Amygdala (tissue), 56 donors: ENCODE measurements at regions not wholly inside any gene's neighbourhood (a gene's known extent, or its start where the extent isn't known, plus 50 kb on each side); places are given as distances from the start of the nearest gene placed in this dataset.

Experiments
- DNase-seq, 56 donors: peaks; one replicate each; lab custom pipeline; 2025; lab: John Stamatoyannopoulos, UW

DNA sequence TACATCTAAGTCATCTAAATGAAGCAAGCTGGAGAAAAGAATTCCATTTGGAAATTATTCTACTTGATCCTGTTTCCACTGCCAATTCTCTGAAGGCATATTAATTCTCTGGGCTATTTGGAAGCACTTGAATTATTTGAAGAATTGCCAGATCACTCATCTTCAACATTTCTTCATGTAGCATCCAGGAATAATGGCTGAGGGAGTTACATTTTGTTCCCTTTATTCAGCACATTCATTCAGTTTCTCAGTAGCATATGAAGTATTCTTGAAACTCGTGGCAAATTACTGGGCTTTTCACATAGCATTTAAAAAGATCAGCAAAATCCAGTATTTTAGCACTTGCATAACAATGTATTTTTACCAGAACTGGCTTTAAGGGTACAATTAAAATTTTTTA is 127.1 kb upstream of the VIPR2 start:
- DNase-seq, result no peak

DNA sequence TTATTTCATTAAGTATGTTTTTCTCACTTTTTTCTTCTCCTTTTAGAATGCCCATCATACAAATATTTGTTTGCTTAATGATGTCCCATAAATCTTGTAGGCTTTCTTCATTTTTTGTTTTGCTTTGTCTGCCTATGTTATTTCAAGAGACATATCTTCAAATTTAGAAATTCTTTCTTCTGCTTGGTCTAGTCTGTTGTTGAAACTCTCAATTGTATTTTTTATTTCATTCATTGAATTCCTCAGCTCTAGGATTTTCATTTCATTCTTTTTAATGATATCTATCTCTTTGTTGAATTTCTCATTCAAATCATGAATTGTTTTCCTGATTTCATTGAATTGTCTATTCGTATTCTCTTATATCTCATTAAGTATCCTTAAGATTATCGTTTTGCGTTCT is 125.1 kb upstream of the VIPR2 start:
- no peak for DNase-seq

DNA sequence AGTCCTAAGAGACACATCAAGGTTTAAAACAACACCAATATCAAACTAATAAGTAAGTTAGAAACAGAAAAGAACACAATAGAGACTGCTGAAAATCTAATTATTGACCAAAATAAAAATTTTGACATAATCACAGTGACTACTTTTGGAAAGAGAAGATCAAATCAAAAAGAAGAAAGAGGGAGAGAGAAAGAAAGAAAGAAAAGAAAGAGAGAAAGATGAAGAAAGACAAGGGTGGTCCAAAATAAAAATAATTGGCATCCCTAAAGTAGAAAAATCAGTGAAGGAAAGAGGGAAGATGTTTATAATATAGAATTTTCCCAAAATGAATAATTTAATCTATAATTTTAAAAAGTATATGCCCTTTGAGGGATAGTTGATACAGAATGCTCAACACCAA is 118.8 kb upstream of the VIPR2 start:
- DNase-seq, result no peak

- no peak for DNase-seq
These were observed 109.0 kb upstream of the VIPR2 start for GRCh38 chr7:159253657-159254056.

- no peak for DNase-seq
These were observed 105.8 kb upstream of the VIPR2 start for GRCh38 chr7:159250471-159250870.

DNA sequence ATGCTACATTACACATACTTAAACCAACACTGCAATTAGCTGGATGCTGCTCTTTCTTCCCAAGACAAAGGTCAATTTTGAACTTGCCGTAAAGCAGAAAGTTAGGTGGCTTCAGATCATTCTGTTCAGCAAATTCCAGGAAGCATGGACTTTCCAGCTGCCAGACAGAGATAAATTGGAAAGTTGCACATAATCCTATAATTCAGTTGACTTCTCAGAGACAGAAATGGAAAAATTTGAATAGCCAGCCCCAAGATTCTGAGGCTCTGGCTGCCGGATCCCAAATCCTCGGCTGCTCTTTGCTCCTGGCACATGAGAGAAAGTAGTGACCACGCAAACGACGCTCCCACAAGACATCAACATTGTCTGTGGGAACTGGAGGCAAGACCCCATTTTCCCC is 105.0 kb upstream of the VIPR2 start:
- DNase-seq, result no peak

GRCh38 chr7:159247910-159248309 is 103.2 kb upstream of the VIPR2 start:
- DNase-seq, result no peak

DNA sequence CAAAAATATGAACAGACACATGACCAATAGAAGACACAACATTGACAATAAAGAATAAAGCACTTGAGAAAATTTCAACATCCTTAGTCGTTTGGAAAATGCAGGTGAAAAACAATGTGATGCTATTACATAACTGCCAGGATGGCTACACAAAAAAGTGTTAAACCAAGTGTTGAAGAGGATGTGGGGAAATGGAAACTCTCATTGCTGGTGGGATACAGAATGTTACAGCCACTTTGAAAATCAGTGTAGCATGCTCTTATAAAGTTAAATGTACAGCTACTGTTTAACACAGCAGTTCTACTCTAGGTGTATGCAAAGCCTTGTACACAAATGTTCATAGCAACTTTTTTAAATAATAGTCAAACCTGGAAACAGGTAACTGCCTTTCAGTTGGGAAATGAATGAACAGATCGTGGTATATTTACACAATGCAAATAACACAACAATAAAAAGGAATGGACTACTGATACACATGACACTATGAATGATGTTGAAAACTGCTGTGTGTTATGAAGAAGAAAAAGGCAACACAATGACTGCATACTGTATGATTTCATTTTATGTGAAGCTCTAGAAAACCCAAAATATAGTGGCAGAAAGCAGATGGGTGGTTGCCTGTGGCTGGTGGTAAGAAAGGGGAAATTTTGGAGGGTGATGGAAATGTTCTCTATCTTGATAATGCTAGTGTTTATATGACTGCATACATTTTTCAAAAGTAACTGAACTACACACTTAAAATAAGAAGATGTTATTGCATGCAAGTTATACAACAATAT is 102.2 kb upstream of the VIPR2 start:
- DNase-seq, result no peak

DNA sequence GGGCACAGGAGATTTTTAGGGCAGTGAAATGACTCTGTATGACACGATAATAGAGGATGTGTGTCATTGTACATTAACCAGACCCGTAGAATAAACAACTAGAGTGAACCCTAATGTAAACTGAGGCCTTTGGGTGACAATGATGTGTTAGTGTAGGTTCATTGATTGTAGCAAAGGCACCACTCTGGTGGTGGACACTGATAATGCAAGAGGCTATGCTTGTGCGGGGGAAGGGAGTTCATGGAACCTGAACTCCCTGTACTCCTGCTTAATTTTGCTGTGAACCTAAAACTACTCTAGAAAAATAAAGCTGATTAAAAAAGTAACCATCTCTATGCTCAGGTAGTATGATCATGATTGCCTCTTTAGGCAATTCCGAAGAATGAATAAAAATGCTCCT is 96.3 kb upstream of the VIPR2 start:
- DNase-seq, result no peak

DNA sequence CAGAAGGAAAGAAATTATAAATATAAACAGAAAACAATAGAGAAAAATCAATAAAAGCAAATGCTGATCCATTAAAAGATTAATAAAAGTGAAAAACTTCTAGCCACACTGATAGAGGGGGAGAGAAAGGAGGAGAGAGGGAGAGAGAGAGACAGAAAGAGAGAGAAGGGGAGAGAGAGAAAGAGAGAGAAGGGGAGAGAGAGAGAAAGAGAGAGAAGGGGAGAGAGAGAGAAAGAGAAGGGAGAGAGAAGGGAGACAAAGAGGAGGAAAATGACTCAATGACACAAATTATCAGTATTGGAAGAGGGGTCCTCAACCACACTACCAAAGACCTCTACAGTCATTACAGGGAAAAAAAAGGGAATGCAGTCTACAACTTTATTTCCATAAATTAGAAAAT is 94.4 kb upstream of the VIPR2 start:
- DNase-seq, result no peak

DNA sequence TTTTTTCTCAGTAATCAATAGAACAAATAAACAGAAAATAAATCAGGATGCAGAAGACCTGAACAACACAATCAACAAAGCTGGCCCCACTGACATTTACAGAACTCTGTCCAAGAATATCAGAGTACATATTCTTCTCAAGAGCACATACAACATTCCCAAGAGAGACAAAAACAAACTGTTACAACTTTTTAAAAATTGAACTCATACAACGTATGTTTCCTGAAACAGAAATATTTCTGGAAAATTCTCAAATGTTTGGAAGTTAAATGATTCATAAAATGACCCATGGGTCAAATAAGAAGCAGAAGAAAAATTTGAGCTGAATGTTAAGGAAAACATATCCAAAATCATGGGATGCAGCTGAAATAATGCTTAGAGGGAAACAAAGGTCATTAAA is 93.9 kb upstream of the VIPR2 start:
- DNase-seq, result no peak

DNA sequence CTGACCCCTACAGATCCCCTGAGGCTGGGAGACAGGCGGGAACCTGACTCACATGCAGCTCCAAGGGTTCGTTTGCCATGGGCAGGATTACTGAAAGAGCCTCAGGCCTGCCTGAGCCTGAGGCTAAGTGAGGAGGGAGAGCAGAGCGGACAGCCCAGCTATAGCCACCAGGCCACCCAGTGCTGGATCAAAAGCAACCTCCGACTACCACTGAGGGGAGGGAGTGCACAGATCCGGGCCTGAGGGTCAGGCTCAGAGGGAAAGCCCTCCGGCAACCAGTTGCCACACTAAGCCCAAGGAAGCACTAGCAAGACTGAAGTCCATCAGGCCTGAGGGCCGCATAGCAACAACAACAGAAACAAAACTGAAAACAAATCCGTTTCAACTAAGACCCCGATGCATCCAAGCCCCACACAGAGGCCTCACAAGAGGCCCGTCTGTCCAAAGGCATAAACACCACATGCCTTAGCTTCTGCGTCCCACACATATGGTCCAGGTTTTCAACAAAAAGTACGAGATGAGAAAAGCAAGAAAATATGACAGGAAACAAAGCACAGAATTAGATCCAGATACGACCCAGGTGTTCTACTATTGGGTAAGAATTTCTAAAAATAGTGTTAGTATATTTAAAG is 92.5 kb upstream of the VIPR2 start:
- no peak for DNase-seq

DNA sequence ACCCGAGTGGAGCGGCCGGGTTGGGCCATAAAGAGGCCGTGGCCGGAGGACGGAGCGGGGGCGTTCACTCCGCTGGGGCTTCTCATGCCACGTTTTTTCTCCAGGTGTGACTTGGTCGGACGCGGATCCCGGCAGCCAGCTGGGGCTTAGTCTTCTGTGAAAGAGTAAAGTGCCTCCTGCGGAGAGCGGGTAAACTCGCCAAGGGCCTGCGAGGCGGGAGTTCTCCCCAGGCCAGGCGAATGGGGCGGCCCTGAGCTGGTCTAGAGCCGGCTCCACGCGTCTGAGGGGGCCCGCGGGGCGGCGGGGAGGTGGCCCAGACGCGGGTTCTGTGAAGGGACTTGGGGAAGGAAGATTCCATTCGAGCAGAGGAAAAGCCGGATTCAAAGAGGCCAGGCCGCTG is 86.3 kb upstream of the VIPR2 start:
- no peak for DNase-seq

DNA sequence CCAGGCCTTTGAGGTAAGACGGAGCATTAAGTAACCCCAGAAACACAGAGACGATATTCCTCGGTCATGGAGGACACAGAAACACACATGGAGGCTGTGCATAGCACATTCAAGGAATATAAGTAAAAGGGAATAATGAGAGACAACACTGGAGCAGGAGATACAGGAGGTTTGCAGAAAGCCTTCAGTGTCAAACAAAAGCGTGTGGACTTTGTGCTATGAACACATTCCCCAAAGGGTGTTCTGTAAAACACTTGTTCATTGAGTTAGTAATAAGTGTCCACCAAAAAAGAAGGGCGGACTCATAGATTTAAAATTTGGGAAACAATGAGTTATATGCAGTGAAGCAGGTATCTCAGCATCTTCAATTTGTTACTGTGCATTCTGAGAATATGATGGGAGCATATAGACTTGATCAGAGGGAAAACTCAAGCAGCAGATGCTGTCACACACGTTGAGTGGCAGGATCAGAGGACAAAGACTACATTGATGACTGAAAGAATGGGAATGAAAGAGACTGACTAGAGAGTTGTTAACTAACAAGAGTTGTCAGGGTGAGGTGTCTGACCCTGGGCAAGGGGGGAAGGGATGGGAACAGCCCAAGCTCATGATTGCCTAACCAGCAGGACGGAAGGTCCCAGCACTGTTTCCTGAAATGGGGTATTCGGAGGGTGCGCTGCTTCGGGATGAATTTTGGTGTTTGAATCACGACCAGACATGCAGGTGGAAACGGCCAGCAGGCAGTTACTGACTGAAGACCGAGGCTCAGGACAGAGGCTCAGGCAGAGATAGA is 85.2 kb upstream of the VIPR2 start:
- DNase-seq, result peak in 1 of 56 donors; percentile 3

GRCh38 chr7:159227433-159227832 is 82.8 kb upstream of the VIPR2 start:
- no peak for DNase-seq

GRCh38 chr7:159226011-159226702 is 81.5 kb upstream of the VIPR2 start:
- no peak for DNase-seq

GRCh38 chr7:159218607-159219006 is 73.9 kb upstream of the VIPR2 start:
- DNase-seq, result no peak

DNA sequence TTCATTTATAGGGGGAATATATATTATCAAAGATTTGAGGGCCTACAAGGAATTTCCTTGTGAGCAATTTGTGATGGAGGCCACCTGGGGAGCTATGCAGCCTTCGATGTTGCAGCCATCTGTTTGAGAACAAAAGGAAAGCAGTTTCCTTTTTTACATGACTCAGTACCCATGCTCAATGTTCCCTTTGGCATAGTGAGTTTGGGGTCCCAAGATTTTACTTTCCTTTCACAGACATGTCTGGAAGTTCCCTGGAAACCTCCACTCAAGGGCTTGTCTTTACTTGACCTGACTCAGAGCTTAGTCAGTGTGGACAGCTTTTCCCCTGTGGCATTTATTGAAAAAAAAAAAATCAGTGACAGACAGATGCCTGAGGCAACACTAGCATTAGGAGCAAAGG is 73.5 kb upstream of the VIPR2 start:
- no peak for DNase-seq

DNA sequence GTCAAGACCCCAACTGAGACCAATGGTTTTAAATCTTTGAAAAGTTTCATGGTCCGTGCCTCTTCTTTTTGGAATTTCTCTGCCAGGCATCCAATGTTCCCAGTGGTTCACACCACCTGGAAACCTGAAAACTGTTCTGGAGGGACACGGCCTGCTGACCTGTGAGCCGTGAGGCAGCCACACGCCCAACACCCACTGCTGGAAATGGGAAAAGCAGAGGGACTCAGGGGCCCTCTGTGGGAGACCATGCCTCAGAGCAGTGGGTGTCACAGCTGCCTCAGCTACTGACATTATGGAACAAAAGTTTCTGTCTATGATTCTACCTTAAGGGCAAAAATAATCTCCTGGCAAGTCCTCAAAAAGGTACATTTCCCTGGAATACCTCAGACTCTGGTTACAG is 70.4 kb upstream of the VIPR2 start:
- DNase-seq, result no peak

GRCh38 chr7:159213253-159213652 is 68.6 kb upstream of the VIPR2 start:
- no peak for DNase-seq

GRCh38 chr7:159212226-159212625 is 67.6 kb upstream of the VIPR2 start:
- no peak for DNase-seq
